ENCODE measurements at regions not wholly inside any gene's neighbourhood (a gene's known extent, or its start where the extent isn't known, plus 50 kb on each side); places are given as distances from the start of the nearest gene placed in this dataset.
A peak's percentile ranks its signal among the peaks of the same experiment; 100 is the strongest.
"Not testable (repeated sequence)": the region's sequence is repeated elsewhere in the genome, so short reads cannot be mapped to it uniquely, and the experiment has no call there.

GRCh38 chr1:58855274-58856165 lies 71.7 kb upstream of the JUN start:
- no peaks in the 10 kb centered on the region for H3K27me3 Mint-ChIP-seq (ENCODE audit: low read depth)
- no peaks in the 10 kb centered on the region for H3K36me3 Mint-ChIP-seq (ENCODE audit: insufficient read depth in 2 of 2)
- ATAC-seq (replicated peaks in 1 of 2) = no peak
- no peak overlapping the region for H3K4me3 Mint-ChIP-seq
- H3K27ac Mint-ChIP-seq = no peak overlapping the region
- H3K9me3 Mint-ChIP-seq = no peaks in the 10 kb centered on the region
- no peak for DNase-seq
- peaks cover 39% of the 10 kb centered on the region for H3K4me1 Mint-ChIP-seq (ENCODE audit: low read depth)

GRCh38 chr1:58856281-58856680 lies 72.4 kb upstream of the JUN start:
- H3K9me3 Mint-ChIP-seq; H3K27ac Mint-ChIP-seq; H3K4me3 Mint-ChIP-seq; ATAC-seq (replicated peaks in 1 of 2); H3K27me3 Mint-ChIP-seq (ENCODE audit: low read depth); DNase-seq; H3K36me3 Mint-ChIP-seq (ENCODE audit: insufficient read depth in 2 of 2): not testable (repeated sequence)
- H3K4me1 Mint-ChIP-seq (ENCODE audit: low read depth) = peaks cover 46% of the 10 kb centered on the region

GRCh38 chr1:58857680-58858673 lies 74.1 kb upstream of the JUN start:
- ATAC-seq (replicated peaks in 1 of 2) = peak; percentile 77 to 84
- H3K9me3 Mint-ChIP-seq = no peaks in the 10 kb centered on the region
- peaks cover 49% of the 10 kb centered on the region for H3K4me1 Mint-ChIP-seq (ENCODE audit: low read depth)
- peak overlapping the region; percentile 83 for H3K27ac Mint-ChIP-seq
- peak; percentile 39 to 45 for DNase-seq
- no peaks in the 10 kb centered on the region for H3K27me3 Mint-ChIP-seq (ENCODE audit: low read depth)
- H3K4me3 Mint-ChIP-seq = peak overlapping the region; percentile 47 to 68
- H3K36me3 Mint-ChIP-seq (ENCODE audit: insufficient read depth in 2 of 2) = no peaks in the 10 kb centered on the region

- H3K27ac Mint-ChIP-seq = no peak overlapping the region
- no peak for ATAC-seq (replicated peaks in 1 of 2)
- no peaks in the 10 kb centered on the region for H3K9me3 Mint-ChIP-seq
- DNase-seq = no peak
- H3K4me3 Mint-ChIP-seq = no peak overlapping the region
- H3K4me1 Mint-ChIP-seq (ENCODE audit: low read depth) = peaks cover 45% of the 10 kb centered on the region
- H3K27me3 Mint-ChIP-seq (ENCODE audit: low read depth) = no peaks in the 10 kb centered on the region
- no peaks in the 10 kb centered on the region for H3K36me3 Mint-ChIP-seq (ENCODE audit: insufficient read depth in 2 of 2)
Observed at GRCh38 chr1:58859769-58860485, 76.1 kb upstream of the JUN start.

- H3K9me3 Mint-ChIP-seq = no peaks in the 10 kb centered on the region
- ATAC-seq (replicated peaks in 1 of 2) = no peak
- H3K27ac Mint-ChIP-seq = no peak overlapping the region
- no peaks in the 10 kb centered on the region for H3K27me3 Mint-ChIP-seq (ENCODE audit: low read depth)
- H3K4me1 Mint-ChIP-seq (ENCODE audit: low read depth) = peaks cover 45% of the 10 kb centered on the region
- DNase-seq = no peak
- H3K4me3 Mint-ChIP-seq = no peak overlapping the region
- H3K36me3 Mint-ChIP-seq (ENCODE audit: insufficient read depth in 2 of 2) = no peaks in the 10 kb centered on the region
Observed at GRCh38 chr1:58861076-58861475, 77.2 kb upstream of the JUN start.

- Mint-ChIP-seq H3K27ac (peak overlapping the region; percentile 41), H3K27me3 (ENCODE audit: low read depth) (no peaks in the 10 kb centered on the region), H3K9me3 (no peaks in the 10 kb centered on the region), H3K36me3 (ENCODE audit: insufficient read depth in 2 of 2) (no peaks in the 10 kb centered on the region), H3K4me1 (ENCODE audit: low read depth) (peaks cover 45% of the 10 kb centered on the region), H3K4me3 (peak overlapping the region in 1 of 2 donors; percentile 32)
- DNase-seq (no peak), ATAC-seq (replicated peaks in 1 of 2) (no peak)
Observed at GRCh38 chr1:58861506-58861905, 77.7 kb upstream of the JUN start.

GRCh38 chr1:58862728-58863385 lies 79.0 kb upstream of the JUN start:
- H3K27me3 Mint-ChIP-seq (ENCODE audit: low read depth) = no peaks in the 10 kb centered on the region
- no peak overlapping the region for H3K4me3 Mint-ChIP-seq
- no peak for ATAC-seq (replicated peaks in 1 of 2)
- H3K9me3 Mint-ChIP-seq = no peaks in the 10 kb centered on the region
- no peaks in the 10 kb centered on the region for H3K36me3 Mint-ChIP-seq (ENCODE audit: insufficient read depth in 2 of 2)
- H3K27ac Mint-ChIP-seq = no peak overlapping the region
- H3K4me1 Mint-ChIP-seq (ENCODE audit: low read depth) = peaks cover 32% of the 10 kb centered on the region
- DNase-seq = no peak

- no peaks in the 10 kb centered on the region for H3K27me3 Mint-ChIP-seq (ENCODE audit: low read depth)
- H3K4me1 Mint-ChIP-seq (ENCODE audit: low read depth) = peaks cover 19% of the 10 kb centered on the region
- H3K4me3 Mint-ChIP-seq = no peak overlapping the region
- ATAC-seq (replicated peaks in 1 of 2) = no peak
- no peak overlapping the region for H3K27ac Mint-ChIP-seq
- no peaks in the 10 kb centered on the region for H3K9me3 Mint-ChIP-seq
- no peak for DNase-seq
- no peaks in the 10 kb centered on the region for H3K36me3 Mint-ChIP-seq (ENCODE audit: insufficient read depth in 2 of 2)
Observed at GRCh38 chr1:58864654-58865053, 80.8 kb upstream of the JUN start.

- ATAC-seq (replicated peaks in 1 of 2) = no peak
Observed at GRCh38 chr1:58866578-58866977, 82.7 kb upstream of the JUN start.

GRCh38 chr1:58869638-58870297 lies 85.9 kb upstream of the JUN start:
- Mint-ChIP-seq H3K36me3 (ENCODE audit: insufficient read depth in 2 of 2) (no peaks in the 10 kb centered on the region), H3K9me3 (no peaks in the 10 kb centered on the region), H3K27me3 (ENCODE audit: low read depth) (no peaks in the 10 kb centered on the region), H3K27ac (no peak overlapping the region), H3K4me3 (no peak overlapping the region), H3K4me1 (ENCODE audit: low read depth) (no peaks in the 10 kb centered on the region)
- DNase-seq = no peak
- no peak for ATAC-seq (replicated peaks in 1 of 2)

More at GRCh38 chr1:58866578-58866977, 82.7 kb upstream of the JUN start:
- Mint-ChIP-seq H3K4me1 (ENCODE audit: low read depth) (no peaks in the 10 kb centered on the region), H3K36me3 (ENCODE audit: insufficient read depth in 2 of 2) (no peaks in the 10 kb centered on the region), H3K4me3 (no peak overlapping the region), H3K27me3 (ENCODE audit: low read depth) (no peaks in the 10 kb centered on the region), H3K9me3 (no peaks in the 10 kb centered on the region), H3K27ac (no peak overlapping the region)
- DNase-seq = no peak

- DNase-seq (no peak), ATAC-seq (replicated peaks in 1 of 2) (no peak)
- no peak overlapping the region for H3K27ac Mint-ChIP-seq
- no peaks in the 10 kb centered on the region for H3K36me3 Mint-ChIP-seq (ENCODE audit: insufficient read depth in 2 of 2)
- H3K4me1 Mint-ChIP-seq (ENCODE audit: low read depth) = no peaks in the 10 kb centered on the region
- no peaks in the 10 kb centered on the region for H3K27me3 Mint-ChIP-seq (ENCODE audit: low read depth)
- no peaks in the 10 kb centered on the region for H3K9me3 Mint-ChIP-seq
- no peak overlapping the region for H3K4me3 Mint-ChIP-seq
Observed at GRCh38 chr1:58870298-58870676, 86.4 kb upstream of the JUN start.

- DNase-seq = no peak
- Mint-ChIP-seq H3K27me3 (ENCODE audit: low read depth) (no peaks in the 10 kb centered on the region), H3K4me3 (no peak overlapping the region), H3K27ac (no peak overlapping the region), H3K9me3 (no peaks in the 10 kb centered on the region), H3K4me1 (ENCODE audit: low read depth) (peaks cover 6% of the 10 kb centered on the region), H3K36me3 (ENCODE audit: insufficient read depth in 2 of 2) (no peaks in the 10 kb centered on the region)
- ATAC-seq (replicated peaks in 1 of 2) = no peak
Observed at GRCh38 chr1:58874342-58874741, 90.5 kb upstream of the JUN start.
